NCI-H2227 treated with DMSO at 0.1 percent for 48 hours (cell line): ENCODE measurements at regions not wholly inside any gene's neighbourhood (a gene's known extent, or its start where the extent isn't known, plus 50 kb on each side); places are given as distances from the start of the nearest gene placed in this dataset.
A peak's percentile ranks its signal among the peaks of the same experiment; 100 is the strongest.

Experiments used
- DNase-seq: peaks from one replicate; lab custom pipeline; 2025; lab: John Stamatoyannopoulos, UW

- no peak for DNase-seq
Measured at GRCh38 chr5:8857051-8857450, 688.8 kb downstream of the SEMA5A start.

DNA sequence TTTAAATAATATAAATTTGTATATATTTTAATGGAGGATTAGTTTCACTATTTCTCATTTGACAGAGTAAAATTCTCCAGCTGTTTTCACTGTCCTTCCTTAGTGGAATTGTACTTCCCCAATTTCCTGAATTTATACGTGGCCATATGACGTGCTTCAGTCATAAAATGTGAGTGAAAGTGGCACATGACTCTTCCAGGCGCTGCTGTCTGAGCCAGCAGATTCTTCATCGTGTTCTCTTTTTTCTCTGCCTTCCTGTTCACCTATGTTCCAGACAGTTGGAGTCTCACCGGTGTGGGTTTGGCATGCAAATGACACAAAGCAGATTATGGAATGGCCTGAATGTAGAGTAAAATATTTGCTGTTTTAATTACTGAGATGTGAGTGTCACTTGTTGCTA is 684.1 kb downstream of the SEMA5A start:
- DNase-seq, result no peak

GRCh38 chr5:8864053-8864452 is 681.8 kb downstream of the SEMA5A start:
- no peak for DNase-seq

GRCh38 chr5:8865266-8865665 is 680.6 kb downstream of the SEMA5A start:
- no peak for DNase-seq

DNA sequence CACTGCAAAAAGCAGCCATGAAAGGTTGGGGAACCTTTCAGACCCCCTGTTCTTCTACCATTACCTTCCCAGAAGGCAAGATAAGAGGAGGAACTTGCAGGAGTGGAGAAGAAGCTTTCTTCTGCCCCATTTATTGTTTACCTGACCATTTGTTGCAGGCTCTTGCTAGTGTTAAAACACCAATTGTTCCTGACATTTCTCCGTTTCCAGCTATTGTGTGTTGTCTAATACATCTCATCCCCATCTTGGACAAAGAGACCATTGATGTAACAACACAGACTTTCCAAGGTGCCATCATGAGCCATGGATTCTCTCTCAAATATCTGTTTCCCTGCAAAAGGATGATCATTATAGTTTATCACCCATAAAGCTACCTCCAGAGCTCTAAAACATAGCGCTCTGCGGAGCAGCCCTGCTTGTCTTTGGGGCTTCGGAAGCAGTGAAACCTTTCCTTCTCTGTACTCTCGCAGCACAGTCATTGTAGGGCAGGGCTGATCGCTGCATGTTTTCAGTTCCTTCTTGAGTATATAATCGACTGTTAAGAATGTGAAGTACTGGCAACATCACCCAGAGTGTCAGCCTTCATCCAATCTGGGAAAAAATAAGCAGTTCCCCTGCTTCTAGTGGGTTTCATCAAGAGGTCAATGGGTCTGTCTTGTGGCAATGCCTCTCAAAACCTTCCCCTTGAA is 680.0 kb downstream of the SEMA5A start:
- DNase-seq, result no peak

- no peak for DNase-seq
Measured at GRCh38 chr5:8868283-8868682, 677.6 kb downstream of the SEMA5A start.

- DNase-seq, result no peak
Measured at GRCh38 chr5:8869932-8870331, 675.9 kb downstream of the SEMA5A start.

- no peak for DNase-seq
Measured at GRCh38 chr5:8870349-8870958, 675.4 kb downstream of the SEMA5A start.

DNA sequence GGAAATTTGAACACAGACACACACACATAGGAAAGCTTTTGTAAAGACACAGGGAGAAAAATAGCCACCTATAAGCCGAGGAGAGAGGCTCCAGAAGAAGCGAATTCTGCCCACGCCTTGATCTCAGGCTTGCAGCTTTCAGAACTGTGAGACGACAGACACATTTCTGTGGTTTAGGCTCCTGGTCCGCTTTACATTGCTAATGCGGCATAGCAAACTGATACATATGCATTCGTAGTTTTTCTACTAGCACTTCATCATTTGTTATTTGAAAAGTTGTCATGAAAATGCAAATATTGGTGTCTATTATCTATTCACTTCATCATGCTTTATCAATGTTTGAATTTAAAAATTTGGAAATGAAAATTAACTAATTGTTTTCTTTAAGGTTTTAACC is 674.9 kb downstream of the SEMA5A start:
- no peak for DNase-seq

DNA sequence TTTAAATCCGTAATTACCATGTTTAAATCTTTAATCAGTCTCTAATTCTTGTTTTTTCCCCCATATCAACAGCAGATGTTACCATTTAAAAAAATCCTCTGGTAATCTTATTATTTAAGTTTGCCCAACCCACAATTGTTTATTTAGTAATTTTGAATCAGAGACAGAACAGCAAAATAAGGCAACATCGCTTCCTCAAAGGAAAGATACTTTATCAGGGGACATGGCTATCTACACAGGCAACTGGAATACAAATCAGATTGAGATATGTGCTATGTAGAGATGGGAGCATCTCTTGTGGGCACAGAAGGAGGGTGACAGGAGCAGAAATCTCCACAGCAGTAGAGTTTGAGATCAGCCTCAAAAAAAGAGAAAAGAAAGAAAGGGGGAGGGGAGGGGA is 674.4 kb downstream of the SEMA5A start:
- no peak for DNase-seq

DNA sequence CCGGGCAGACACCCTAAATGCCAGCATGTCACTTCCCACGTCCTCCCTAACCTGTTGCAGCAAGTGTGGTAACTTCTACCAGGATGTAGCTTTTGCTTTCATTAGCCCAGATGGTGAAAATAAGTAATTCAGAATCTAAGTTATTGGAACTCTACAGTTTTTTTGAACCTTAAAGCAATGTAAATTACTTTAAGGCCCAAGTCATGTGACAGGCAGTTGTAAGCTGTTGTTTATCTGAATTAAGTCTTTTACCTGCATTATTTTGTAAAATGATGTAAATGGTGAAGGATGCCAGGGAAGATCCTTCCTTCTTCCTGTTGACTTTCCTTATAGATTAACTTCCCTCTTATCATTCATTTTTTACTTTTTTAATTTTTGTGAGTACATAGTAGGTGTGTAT is 670.2 kb downstream of the SEMA5A start:
- no peak for DNase-seq

DNA sequence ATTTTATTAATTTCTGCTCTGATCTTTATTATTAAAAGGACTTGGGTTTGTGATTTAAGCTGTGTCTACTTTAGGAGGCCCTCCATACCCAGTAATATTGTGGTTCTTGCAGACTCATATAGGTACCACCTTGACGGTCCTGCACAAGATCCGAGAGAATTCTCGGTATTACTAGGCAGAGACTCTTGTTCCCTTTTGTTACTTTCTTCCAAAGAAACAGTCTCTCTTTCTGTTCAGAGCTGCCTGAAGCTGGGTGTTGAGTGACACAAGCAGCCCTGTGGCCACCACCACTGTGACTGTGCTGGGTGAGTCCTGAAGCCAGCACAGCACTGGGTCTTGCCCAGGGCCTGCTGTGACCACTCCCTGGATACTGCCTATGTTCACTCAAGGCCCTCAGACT is 666.6 kb downstream of the SEMA5A start:
- no peak for DNase-seq

DNA sequence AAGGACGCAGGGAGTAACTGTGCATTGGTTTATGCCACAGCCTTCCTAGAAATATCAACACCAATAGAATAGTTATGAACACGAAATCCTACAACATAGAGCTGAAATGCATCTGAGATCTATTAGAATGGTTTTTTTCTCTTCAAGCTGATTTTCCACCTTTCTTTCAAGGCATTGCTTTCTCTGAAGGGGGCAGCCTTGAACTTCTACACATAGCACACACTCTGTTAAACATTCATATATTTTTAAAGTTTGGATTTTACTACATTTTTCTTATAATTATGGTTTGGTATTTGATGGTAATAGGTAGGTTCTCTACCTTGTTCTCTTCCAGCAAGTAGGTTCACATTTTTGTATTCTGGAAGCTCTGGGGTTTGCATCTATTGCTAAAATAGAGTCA is 661.8 kb downstream of the SEMA5A start:
- DNase-seq, result no peak

DNA sequence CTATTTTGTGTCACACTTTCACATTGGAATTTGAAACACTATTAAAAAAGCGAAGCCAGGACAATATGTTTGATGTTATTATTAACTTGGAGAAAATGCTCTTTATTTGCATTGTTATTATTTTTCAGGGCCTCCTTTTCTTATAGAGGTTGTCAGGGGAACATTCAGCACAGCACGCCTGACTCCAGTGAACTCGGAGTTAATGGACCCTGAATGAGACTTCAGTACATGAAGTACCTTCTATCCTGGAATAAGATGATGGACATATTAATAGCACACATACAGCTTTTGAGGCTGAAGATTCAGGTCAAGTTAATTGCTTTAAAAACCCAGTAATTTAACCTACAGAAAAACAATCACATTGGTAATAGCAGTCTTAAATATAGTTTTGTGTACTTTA is 652.9 kb downstream of the SEMA5A start:
- DNase-seq, result peak; percentile 26

DNA sequence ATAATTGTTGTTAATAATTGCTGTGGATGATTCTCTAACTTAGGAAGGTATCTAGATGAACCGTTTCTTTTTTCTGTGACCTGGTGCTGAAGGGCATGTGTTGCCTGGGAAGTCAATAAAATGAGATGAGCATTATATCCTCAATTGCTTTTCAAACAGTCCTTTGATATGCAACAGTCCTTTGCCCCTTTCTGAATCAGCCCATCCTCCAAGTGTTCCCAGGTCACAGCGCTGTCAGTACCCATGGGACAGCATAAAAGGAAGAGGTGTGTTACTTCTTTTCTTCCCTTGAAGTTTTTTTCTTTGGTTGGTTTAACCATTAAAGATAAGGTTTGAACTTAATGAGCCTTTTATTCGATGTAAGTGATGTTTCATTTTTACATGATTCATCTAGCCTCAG is 651.8 kb downstream of the SEMA5A start:
- no peak for DNase-seq

GRCh38 chr5:8895062-8895461 is 650.8 kb downstream of the SEMA5A start:
- DNase-seq, result no peak

- DNase-seq, result no peak
Measured at GRCh38 chr5:8895599-8895998, 650.3 kb downstream of the SEMA5A start.

- DNase-seq, result no peak
Measured at GRCh38 chr5:8897316-8897715, 648.6 kb downstream of the SEMA5A start.

DNA sequence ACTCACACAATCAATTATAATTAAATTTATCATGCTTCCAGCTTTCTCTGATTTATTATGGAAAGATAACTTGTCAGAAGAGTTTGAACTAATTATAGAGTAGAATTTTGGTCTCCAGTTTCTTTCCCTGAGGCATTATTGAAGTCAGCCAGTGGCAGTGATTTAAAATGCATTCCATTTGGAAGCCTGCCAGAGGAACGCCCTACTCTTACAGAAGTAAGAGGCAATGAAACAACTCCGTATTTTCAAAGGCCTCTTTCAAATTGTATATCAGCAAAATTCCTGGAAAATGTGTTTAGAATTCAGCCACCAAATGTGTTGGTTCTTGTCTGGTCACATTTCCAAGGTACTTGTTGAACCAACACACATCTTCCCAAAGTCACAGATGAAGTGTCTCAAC is 640.9 kb downstream of the SEMA5A start:
- DNase-seq, result peak; percentile 69

DNA sequence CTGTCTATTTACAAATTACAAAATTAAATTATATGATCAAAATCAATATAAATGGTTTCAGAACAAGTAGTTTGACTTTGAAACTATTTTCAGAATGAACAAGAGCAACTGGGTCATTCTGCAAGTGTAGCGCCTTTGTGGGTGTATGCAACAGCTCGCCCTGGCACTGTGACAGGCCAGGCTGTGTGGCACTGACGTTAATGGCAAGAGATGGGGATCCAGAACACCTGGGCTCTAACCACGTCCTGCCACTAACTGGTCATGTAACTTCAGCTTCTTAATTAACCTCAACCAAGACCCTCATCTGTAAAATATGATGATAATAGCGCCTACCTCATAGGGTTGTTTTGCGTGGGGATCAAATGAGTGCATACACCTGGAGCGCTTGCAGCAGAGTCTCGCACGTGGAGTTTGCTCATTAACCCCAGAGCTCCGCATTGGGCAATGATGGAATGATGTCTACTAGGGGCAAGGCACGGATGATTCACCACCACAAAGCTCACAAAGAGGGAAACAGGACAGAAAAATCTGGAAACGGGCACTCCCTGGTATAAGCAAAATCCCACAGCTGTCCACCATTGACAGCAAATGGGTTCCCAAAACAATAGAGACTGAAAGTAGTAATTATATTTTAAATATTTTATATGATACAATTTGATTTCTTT is 639.4 kb downstream of the SEMA5A start:
- DNase-seq, result no peak

GRCh38 chr5:8907168-8907868 is 638.6 kb downstream of the SEMA5A start:
- no peak for DNase-seq

DNA sequence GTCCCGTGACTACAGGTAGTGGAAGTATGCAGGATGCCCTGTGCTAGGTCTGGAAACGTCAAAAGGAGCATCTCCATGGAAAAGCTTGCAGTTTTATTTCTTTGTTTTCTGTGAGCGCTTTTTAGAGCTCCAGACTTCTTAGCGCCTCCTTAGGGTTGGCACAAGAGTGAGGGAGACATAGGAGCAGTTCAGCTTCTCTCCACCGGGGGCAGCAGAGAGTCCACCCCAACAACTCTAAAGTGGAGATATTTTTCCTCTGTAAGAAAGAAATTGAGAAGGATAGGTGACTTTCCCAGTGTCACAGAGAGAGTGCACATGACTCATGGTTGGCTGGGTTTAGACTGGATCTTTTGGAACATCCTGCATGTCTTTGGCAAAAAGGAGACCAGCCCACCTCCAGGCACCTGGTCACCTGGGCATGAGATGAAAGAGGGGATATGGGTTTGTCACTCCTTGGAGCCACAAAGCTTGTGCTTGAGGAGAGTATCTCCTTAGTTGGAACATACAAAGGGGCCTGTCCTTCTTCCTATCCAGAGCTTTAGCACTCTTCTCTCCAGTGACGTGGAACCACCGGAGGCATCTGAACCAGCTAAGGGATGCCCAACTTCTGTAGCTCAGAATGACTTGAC is 637.7 kb downstream of the SEMA5A start:
- DNase-seq, result no peak

DNA sequence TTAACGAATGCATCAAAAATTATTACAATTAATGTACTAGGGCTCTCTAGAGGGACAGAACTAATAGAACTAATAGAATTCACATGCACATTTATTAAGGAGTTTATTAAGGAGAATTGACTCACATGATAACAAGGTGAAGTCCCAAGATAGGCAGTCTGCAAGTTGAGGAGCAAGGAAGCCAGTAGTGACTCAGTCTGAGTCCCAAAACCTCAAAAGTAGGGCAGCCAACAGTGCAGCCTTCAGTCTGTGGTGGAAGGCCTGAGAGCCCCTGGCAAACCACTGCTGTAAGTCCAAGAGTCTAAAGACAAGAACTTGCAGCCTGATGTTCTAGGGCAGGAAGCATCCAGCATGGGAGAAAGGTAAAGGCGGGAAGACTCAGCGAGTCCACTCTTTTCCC is 633.8 kb downstream of the SEMA5A start:
- no peak for DNase-seq
